Fibroblast of lung (primary cell): ENCODE measurements at regions not wholly inside any gene's neighbourhood (a gene's known extent, or its start where the extent isn't known, plus 50 kb on each side); places are given as distances from the start of the nearest gene placed in this dataset.
"Not testable (repeated sequence)": the region's sequence is repeated elsewhere in the genome, so short reads cannot be mapped to it uniquely, and the experiment has no call there.

Source experiments
- DNase-seq, 2 donors: peaks; one replicate each; pipeline versions ENCODE4 v3.0.0 to v3.0.0-alpha.2; 2010; ENCODE audit warnings: low read depth in 2 of 2
- H2AFZ ChIP-seq: 2 replicates; pipeline ENCODE4 v1.5.1; 2012; ENCODE audit warnings: low read length, control low read depth, inconsistent platforms
- H3K27ac ChIP-seq: 2 replicates; pipeline ENCODE4 v1.5.1; 2011; ENCODE audit warnings: low read length, control low read depth; ENCODE audit not compliant: insufficient read depth
- H3K27me3 ChIP-seq: 2 replicates; pipeline ENCODE4 v1.5.1; 2011; ENCODE audit warnings: mild to moderate bottlenecking, low read length; ENCODE audit not compliant: control insufficient read depth, insufficient read depth
- H3K36me3 ChIP-seq: 2 replicates; pipeline ENCODE4 v1.5.1; 2011; ENCODE audit warnings: low read length; ENCODE audit not compliant: control insufficient read depth, insufficient read depth
- H3K4me1 ChIP-seq: 2 replicates; pipeline ENCODE4 v1.5.1; 2011; ENCODE audit warnings: low read length; ENCODE audit not compliant: control insufficient read depth, insufficient read depth; ENCODE audit errors: extremely low read depth
- H3K4me2 ChIP-seq: 2 replicates; pipeline ENCODE4 v1.5.1; 2011; ENCODE audit warnings: low read length, control low read depth; ENCODE audit not compliant: insufficient read depth; ENCODE audit errors: extremely low read depth
- H3K4me3 ChIP-seq, 4 experiments: fragments of 200-600 bp in 1 of 4; sonication (generic) in 1 of 4; replicated peaks in 1 of 4; 2 replicates each; pipeline ENCODE4 v1.5.1; 2011 to 2016; ENCODE audit warnings: low read length in 4 of 4, low read depth in 3 of 4, mild to moderate bottlenecking in 3 of 4, control low read depth in 2 of 4, inconsistent platforms in 1 of 4, mixed read lengths in 1 of 4; ENCODE audit not compliant: insufficient read depth in 1 of 4; ENCODE audit errors: control extremely low read depth in 1 of 4
- H3K79me2 ChIP-seq: 2 replicates; pipeline ENCODE4 v1.5.1; 2012; ENCODE audit warnings: mild to moderate bottlenecking, low read length, inconsistent platforms; ENCODE audit not compliant: control insufficient read depth, insufficient read depth
- H3K9ac ChIP-seq: 2 replicates; pipeline ENCODE4 v1.5.1; 2011; ENCODE audit warnings: mild to moderate bottlenecking, low read length, control low read depth; ENCODE audit not compliant: insufficient read depth
- H3K9me3 ChIP-seq: 2 replicates; pipeline ENCODE4 v1.5.1; 2012; ENCODE audit warnings: low read depth, low read length; ENCODE audit not compliant: control insufficient read depth, insufficient read depth
- H4K20me1 ChIP-seq: 2 replicates; pipeline ENCODE4 v1.5.1; 2011; ENCODE audit warnings: low read length; ENCODE audit not compliant: control insufficient read depth, insufficient read depth; ENCODE audit errors: extremely low read depth

DNA sequence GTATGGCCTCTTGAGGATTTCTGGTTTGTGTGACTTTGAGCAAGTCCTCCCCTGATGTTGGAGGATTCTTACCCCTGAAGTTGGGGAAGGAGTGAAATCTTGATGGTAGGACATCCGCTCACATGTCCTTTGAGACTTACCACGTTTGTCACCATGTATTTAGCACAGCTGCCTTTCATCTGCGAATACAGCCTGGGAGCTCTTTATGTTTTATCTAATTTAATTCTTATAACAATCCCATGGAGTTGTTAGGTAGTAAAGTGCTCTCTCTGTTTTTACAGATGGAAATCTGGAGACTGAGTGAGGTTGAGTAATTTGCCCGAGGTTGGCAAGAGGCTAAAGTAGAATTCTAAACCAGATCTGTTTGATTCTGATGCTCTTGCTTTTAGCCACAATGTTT is 154.9 kb upstream of the PLGLB2 start:
- not testable (repeated sequence) for H3K36me3 ChIP-seq, H4K20me1 ChIP-seq, H3K4me2 ChIP-seq, H3K9me3 ChIP-seq, DNase-seq, H3K9ac ChIP-seq, H3K27me3 ChIP-seq, H3K27ac ChIP-seq, H3K4me3 ChIP-seq, H3K79me2 ChIP-seq, H3K4me1 ChIP-seq, H2AFZ ChIP-seq

GRCh38 chr2:87593784-87594610 is 153.9 kb upstream of the PLGLB2 start:
- not testable (repeated sequence) for H3K36me3 ChIP-seq, H3K27ac ChIP-seq, H3K9me3 ChIP-seq, H3K27me3 ChIP-seq, H4K20me1 ChIP-seq, H3K4me2 ChIP-seq, H2AFZ ChIP-seq, H3K79me2 ChIP-seq, H3K4me3 ChIP-seq, H3K9ac ChIP-seq, H3K4me1 ChIP-seq
- DNase-seq: peak; percentile 43 to 64

GRCh38 chr2:87594611-87594992 is 153.3 kb upstream of the PLGLB2 start:
- H3K4me3 ChIP-seq: not testable (repeated sequence)

DNA sequence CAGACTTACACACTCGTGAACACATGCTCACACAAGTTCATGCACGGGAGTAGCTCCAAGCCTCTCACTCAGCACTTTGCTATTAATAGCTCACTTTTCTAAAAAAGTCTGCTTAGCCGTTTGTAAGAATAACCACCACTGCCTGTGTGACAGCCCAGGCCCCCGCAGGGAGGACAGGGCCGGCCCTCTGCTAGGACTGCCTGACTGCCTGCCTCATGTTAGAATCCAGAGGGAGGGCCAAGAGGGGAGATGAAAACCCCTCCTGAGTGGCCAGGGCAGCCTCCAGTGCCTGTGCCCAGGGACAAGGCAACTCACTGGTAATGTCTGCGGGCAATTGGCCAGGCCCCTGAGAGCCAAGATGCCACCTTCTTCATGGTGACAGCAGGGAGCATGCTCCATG is 152.9 kb upstream of the PLGLB2 start:
- not testable (repeated sequence) for H3K9me3 ChIP-seq, H3K9ac ChIP-seq, H3K27me3 ChIP-seq, H3K79me2 ChIP-seq, H3K27ac ChIP-seq, H3K4me3 ChIP-seq, H2AFZ ChIP-seq, H4K20me1 ChIP-seq, DNase-seq, H3K4me1 ChIP-seq, H3K4me2 ChIP-seq, H3K36me3 ChIP-seq

More at GRCh38 chr2:87594611-87594992, 153.3 kb upstream of the PLGLB2 start:
- H4K20me1 ChIP-seq, H3K27me3 ChIP-seq, H3K4me2 ChIP-seq, H3K79me2 ChIP-seq, DNase-seq, H3K9ac ChIP-seq, H3K36me3 ChIP-seq, H3K27ac ChIP-seq, H3K4me1 ChIP-seq, H3K9me3 ChIP-seq, H2AFZ ChIP-seq: not testable (repeated sequence)

GRCh38 chr2:87600961-87601360 is 146.9 kb upstream of the PLGLB2 start:
- not testable (repeated sequence) for H3K9me3 ChIP-seq, H3K4me3 ChIP-seq, H3K4me2 ChIP-seq, H3K36me3 ChIP-seq, H3K27ac ChIP-seq, H2AFZ ChIP-seq, DNase-seq, H3K9ac ChIP-seq, H3K4me1 ChIP-seq, H3K79me2 ChIP-seq, H3K27me3 ChIP-seq, H4K20me1 ChIP-seq

DNA sequence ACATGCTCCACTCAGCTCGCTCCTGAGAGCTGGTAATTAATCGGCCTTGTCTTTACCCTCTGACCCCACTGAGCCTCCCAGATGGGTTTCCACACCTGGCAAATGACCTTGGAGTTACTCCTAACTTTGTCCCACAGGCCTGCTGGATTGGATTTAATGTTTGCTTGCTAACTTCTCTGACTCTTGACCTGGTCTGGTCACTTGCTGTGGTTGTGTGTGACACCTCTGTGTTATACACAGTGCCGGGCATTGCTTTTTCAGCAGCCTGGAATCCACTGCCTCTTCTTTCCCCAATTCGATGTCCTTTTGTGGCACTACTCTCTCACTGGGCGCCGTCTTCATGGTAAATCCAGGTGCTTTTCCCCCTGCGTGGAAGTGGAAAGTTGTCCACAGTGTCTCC is 145.8 kb upstream of the PLGLB2 start:
- not testable (repeated sequence) for H3K79me2 ChIP-seq, H3K27me3 ChIP-seq, H4K20me1 ChIP-seq, H3K9me3 ChIP-seq, H3K9ac ChIP-seq, H3K27ac ChIP-seq, DNase-seq, H2AFZ ChIP-seq, H3K4me3 ChIP-seq, H3K4me1 ChIP-seq, H3K4me2 ChIP-seq, H3K36me3 ChIP-seq

DNA sequence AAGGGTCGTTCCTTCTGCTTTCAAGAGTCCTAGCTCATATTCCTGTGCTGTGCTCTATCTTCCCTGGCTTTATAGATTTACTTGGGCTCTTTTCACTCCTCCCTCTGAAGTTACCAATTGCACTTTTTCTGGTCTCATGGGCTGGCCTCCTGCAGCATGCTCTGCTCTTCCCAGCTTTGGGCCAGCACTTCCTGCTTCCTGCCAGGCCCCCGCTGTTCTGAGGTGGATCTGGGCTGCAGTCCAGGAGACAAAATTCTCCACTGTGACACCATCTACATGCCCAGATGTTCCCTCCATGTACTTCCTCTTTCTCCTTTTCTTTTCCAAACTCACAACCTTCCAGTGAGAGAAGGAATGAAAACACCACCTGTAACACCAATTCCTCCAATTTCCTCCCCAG is 145.2 kb upstream of the PLGLB2 start:
- not testable (repeated sequence) for H2AFZ ChIP-seq, H3K79me2 ChIP-seq, DNase-seq, H3K4me3 ChIP-seq, H3K9ac ChIP-seq, H3K27ac ChIP-seq, H3K4me1 ChIP-seq, H3K9me3 ChIP-seq, H3K4me2 ChIP-seq, H4K20me1 ChIP-seq, H3K36me3 ChIP-seq, H3K27me3 ChIP-seq
